Stimulated activated CD4-positive, alpha-beta T cell treated with anti-CD3 and anti-CD28 coated beads, Interleukin-1b, Interleukin-23, amount 100 ng/mL, for 4 hours (primary cell): ENCODE measurements at regions not wholly inside any gene's neighbourhood (a gene's known extent, or its start where the extent isn't known, plus 50 kb on each side); places are given as distances from the start of the nearest gene placed in this dataset.

Source experiments
- DNase-seq, 2 donors: peaks; one replicate each; pipeline ENCODE4 v3.0.0-alpha.2; 2020; ENCODE audit warnings: low read depth in 2 of 2

- DNase-seq = no peak
Measured at GRCh38 chr11:80856066-80856465, 1415.2 kb upstream of the TENM4 start.

GRCh38 chr11:80855426-80855825, 1414.6 kb upstream of the TENM4 start:
- DNase-seq = no peak

GRCh38 chr11:80849253-80849652, 1408.4 kb upstream of the TENM4 start:
- no peak for DNase-seq

- DNase-seq = no peak
Measured at GRCh38 chr11:80846979-80847378, 1406.1 kb upstream of the TENM4 start.

GRCh38 chr11:80846442-80846841, 1405.6 kb upstream of the TENM4 start:
- no peak for DNase-seq

- no peak for DNase-seq
Measured at GRCh38 chr11:80844110-80844819, 1403.4 kb upstream of the TENM4 start.

GRCh38 chr11:80843266-80843974, 1402.6 kb upstream of the TENM4 start:
- no peak for DNase-seq

GRCh38 chr11:80842246-80842645, 1401.4 kb upstream of the TENM4 start:
- no peak for DNase-seq

GRCh38 chr11:80841675-80842074, 1400.8 kb upstream of the TENM4 start:
- DNase-seq = no peak

GRCh38 chr11:80838153-80838552, 1397.3 kb upstream of the TENM4 start:
- DNase-seq = no peak

GRCh38 chr11:80837051-80837450, 1396.2 kb upstream of the TENM4 start:
- DNase-seq = no peak

GRCh38 chr11:80831374-80831773, 1390.5 kb upstream of the TENM4 start:
- no peak for DNase-seq

GRCh38 chr11:80827781-80828180, 1387.0 kb upstream of the TENM4 start:
- DNase-seq = no peak

GRCh38 chr11:80826808-80827207, 1386.0 kb upstream of the TENM4 start:
- no peak for DNase-seq

GRCh38 chr11:80822308-80822707, 1381.5 kb upstream of the TENM4 start:
- no peak for DNase-seq

- no peak for DNase-seq
Measured at GRCh38 chr11:80819271-80819670, 1378.4 kb upstream of the TENM4 start.

GRCh38 chr11:80816966-80817365, 1376.1 kb upstream of the TENM4 start:
- DNase-seq = no peak

GRCh38 chr11:80816454-80816847, 1375.6 kb upstream of the TENM4 start:
- DNase-seq = no peak

GRCh38 chr11:80815752-80816453, 1375.1 kb upstream of the TENM4 start:
- no peak for DNase-seq

- DNase-seq = no peak
Measured at GRCh38 chr11:80814813-80815212, 1374.0 kb upstream of the TENM4 start.

GRCh38 chr11:80810695-80811094, 1369.9 kb upstream of the TENM4 start:
- no peak for DNase-seq

- no peak for DNase-seq
Measured at GRCh38 chr11:80798174-80798573, 1357.3 kb upstream of the TENM4 start.

GRCh38 chr11:80783561-80783960, 1342.7 kb upstream of the TENM4 start:
- DNase-seq = no peak
